ENCODE measurements at regions not wholly inside any gene's neighbourhood (a gene's known extent, or its start where the extent isn't known, plus 50 kb on each side); places are given as distances from the start of the nearest gene placed in this dataset.

DNA sequence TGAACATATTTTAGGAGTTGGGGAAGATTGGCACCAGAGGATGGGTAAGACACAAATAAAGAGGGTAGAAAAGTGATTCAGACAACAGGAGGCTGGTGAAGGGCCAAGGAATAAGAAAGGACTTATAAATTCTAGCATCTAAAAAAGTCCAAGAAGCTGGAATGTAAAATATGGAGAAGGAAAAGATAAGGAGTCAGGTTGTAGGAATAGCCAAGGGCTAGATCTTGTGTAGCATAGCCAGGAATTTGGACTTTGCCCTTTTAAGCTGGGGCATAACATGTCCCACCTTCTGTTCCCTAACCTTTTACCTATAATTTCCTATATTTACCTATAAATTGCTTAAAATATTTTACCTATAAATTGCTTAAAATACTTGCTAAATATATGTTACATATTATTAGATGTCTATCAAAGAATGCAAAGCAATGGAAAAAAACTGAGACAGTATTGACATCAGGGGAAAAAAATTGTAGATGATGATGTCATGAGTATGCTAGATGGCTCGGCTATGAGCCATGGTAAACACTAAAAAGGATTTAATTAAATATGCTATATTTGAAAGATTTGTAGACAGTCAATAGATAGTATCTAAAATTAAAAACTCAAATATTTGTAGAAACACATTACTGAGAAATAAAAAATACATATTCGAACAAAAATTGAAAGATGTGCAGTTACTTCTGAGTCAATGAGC, 99.7 kb upstream of the PLEKHG7 start:
- TF ChIP-seq, protein P1, sequence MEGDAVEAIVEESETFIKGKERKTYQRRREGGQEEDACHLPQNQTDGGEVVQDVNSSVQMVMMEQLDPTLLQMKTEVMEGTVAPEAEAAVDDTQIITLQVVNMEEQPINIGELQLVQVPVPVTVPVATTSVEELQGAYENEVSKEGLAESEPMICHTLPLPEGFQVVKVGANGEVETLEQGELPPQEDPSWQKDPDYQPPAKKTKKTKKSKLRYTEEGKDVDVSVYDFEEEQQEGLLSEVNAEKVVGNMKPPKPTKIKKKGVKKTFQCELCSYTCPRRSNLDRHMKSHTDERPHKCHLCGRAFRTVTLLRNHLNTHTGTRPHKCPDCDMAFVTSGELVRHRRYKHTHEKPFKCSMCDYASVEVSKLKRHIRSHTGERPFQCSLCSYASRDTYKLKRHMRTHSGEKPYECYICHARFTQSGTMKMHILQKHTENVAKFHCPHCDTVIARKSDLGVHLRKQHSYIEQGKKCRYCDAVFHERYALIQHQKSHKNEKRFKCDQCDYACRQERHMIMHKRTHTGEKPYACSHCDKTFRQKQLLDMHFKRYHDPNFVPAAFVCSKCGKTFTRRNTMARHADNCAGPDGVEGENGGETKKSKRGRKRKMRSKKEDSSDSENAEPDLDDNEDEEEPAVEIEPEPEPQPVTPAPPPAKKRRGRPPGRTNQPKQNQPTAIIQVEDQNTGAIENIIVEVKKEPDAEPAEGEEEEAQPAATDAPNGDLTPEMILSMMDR (IDR thresholded peaks at IDR 0.05; ENCODE audit: low read length), result no peak
- TF ChIP-seq EZH2 (optimal IDR thresholded peaks at IDR 0.05; ENCODE audit: low read depth, low read length), result no peak
